Hippocampal formation (tissue), 2 donors: ENCODE measurements at regions not wholly inside any gene's neighbourhood (a gene's known extent, or its start where the extent isn't known, plus 50 kb on each side); places are given as distances from the start of the nearest gene placed in this dataset.
"Not testable (repeated sequence)": the region's sequence is repeated elsewhere in the genome, so short reads cannot be mapped to it uniquely, and the experiment has no call there.

Experiments used
- DNase-seq, 2 donors: peaks; one replicate each; lab custom pipeline; 2025; lab: John Stamatoyannopoulos, UW

DNA sequence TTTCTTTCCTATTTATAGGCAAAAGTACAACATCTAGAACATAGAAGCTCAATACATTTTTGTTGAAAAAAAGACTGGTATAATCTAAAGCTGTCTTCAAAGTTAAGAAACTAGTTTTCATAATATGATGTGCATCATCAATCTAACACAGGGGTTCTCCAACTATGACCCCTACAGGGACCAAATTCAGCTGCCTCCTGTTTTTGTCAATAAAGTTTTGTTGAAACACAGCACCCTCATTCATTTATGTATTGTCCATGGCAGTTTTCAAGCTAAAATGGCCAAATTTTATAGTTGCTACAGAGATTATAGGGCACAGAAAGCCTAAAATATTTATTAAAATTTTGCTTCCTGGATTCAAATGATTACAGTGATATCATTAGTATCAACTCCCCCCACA lies 452.9 kb downstream of the CCER1 start:
- DNase-seq = no peak

GRCh38 chr12:90501412-90501811 lies 453.6 kb downstream of the CCER1 start:
- no peak for DNase-seq

DNA sequence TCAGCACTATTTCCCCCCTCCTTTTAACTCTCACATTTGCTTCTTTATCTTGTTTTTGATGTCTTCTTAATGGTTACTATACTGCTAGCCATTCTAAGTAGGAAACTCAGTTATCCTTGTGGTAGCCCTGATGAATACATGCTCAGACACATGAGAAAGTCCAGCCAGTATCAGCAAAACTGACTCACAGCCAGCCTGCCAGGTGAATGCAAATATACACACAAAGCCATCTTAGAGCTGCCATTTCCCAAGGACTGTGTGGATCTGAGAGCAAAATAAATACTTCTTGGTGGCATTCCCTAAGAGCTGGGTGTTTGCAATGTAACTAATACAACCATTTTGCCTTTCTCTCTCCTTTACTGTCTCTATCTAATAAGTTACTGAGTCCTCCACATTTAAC lies 455.2 kb downstream of the CCER1 start:
- no peak for DNase-seq

DNA sequence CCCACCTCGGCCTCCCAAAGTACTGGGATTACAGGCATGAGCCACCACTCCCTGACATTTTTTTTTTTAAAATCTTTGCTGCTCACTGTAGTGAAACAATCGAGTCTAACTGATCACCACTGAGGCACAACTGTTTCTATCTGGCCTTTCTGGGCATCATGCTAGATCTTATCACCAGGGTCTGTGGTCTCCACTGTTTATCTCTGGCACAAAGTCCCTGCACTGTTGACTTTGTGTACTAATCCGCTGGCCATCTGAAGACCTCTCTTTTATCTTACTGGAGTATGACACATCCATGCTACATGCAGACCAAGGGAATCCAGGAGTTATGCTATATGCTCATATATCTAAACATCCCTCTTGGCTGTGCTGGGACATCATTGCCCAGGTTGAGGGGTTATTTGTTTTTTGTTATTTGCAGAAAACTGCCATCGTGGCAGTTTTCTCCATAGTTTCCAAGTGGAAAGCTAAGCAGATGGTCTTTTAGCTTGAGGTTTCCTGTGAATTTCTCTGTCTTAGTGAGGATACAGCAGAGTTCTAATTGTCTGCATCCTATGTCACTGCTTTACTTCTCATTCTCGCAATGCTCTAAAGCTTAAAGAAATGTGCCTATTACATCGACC lies 456.9 kb downstream of the CCER1 start:
- no peak for DNase-seq

GRCh38 chr12:90490355-90490754 lies 464.6 kb downstream of the CCER1 start:
- DNase-seq = no peak

GRCh38 chr12:90489141-90489540 lies 465.8 kb downstream of the CCER1 start:
- no peak for DNase-seq

GRCh38 chr12:90485560-90485959 lies 469.4 kb downstream of the CCER1 start:
- no peak for DNase-seq

DNA sequence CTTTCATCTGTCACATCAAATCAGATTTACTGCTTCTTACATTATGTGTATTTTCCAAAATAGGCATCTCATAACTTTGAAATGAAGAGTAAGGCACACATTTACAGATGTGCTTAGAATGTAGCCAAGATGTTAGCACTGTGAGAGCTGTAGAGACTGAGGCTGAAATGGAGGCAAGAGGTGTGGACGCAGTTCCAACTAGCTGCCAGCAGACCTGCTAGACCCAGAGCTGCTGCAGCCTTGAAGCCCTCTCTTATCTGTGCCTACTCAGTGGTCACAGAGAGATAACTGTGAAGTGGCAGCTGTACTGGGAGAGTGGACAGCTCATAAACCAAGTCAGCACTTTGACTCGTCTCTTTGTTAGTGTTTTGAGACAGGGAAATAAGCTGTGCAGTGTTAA lies 470.9 kb downstream of the CCER1 start:
- DNase-seq = no peak

DNA sequence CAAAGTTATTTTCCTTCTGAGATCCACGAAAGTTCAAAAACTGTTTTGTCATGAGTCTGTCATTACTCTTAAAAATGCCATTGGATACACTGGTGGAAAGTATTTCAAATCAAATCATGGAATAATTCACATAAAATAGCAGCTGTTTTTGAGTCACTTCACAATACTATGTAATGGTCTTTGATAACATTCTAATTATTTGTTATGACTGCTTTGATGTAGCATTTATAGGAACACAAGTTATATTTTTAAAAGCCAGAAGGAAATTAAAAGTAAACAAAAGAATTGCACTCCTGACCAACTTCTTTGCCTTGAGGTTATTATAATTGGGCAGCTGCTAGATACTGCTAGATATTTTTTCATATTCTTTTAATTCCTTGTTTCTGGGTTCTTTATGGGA lies 473.2 kb downstream of the CCER1 start:
- DNase-seq = no peak

GRCh38 chr12:90479237-90479636 lies 475.7 kb downstream of the CCER1 start:
- DNase-seq = no peak

GRCh38 chr12:90473831-90474230 lies 481.1 kb downstream of the CCER1 start:
- peak in 1 of 2 donors; percentile 30 for DNase-seq

- no peak for DNase-seq
Measured at GRCh38 chr12:90460681-90461080, 494.3 kb downstream of the CCER1 start.

DNA sequence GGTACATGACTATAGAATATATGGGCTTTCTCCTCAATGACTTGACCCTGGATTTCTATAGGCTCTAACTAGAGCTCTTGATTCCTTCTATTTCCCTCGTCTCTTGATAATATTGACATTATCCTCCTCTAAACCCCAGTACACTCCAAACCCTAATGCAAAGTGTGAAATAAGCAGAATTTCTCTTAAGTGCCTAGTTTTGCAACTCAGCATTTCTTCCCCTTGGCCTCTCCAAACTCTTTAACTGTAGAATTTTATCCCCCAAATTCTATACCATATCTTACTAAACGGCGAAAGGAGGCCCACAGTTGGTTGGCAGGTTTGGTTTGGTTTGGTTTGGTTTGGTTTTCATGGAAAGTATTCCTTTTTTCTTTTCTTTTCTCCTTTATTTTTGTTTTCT lies 498.7 kb downstream of the CCER1 start:
- no peak for DNase-seq

GRCh38 chr12:90455756-90456155 lies 499.2 kb downstream of the CCER1 start:
- no peak for DNase-seq

- DNase-seq = no peak
Measured at GRCh38 chr12:90449611-90450010, 505.4 kb downstream of the CCER1 start.

GRCh38 chr12:90443466-90443865 lies 511.5 kb downstream of the CCER1 start:
- not testable (repeated sequence) for DNase-seq

GRCh38 chr12:90441431-90441830 lies 513.5 kb downstream of the CCER1 start:
- DNase-seq = no peak

- no peak for DNase-seq
Measured at GRCh38 chr12:90428881-90429280, 526.1 kb downstream of the CCER1 start.

GRCh38 chr12:90428465-90428864 lies 526.5 kb downstream of the CCER1 start:
- no peak for DNase-seq

DNA sequence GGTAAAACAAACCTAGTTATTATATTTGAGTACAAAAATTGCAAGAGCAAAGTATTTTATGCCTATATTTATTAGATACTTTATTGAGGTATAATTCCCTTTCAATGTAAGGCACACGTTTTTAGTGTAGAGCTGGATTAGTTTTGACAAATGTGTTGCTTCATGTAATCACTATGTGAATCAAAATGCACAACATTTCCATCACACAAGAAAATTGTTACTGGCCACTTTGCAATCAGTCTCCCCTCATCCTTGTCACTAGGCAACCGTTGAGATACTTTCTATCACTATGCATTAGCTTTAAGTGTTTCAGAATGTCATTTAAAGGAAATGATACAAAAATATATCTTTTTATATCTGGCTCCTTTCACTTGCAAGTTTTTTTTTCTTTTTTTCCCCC lies 531.0 kb downstream of the CCER1 start:
- DNase-seq = no peak

DNA sequence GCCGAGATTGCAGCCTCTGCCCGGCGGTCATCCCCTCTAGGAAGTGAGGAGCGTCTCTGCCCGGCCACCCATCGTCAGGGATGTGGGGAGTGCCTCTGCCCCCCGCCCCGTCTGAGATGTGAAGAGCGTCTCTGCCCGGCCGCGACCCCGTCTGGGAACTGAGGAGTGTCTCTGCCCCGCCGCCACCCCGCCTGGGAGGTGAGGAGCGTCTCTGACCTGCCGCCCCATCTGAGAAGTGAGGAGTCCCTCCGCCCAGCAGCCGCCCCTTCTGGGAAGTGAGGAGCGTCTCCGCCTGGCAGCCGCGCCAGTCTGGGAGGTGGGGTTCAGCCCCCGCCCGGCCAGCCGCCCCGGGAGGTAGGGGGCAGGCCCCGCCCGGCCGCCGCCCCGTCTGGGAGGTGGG lies 544.0 kb downstream of the CCER1 start:
- DNase-seq = no peak

- DNase-seq = no peak
Measured at GRCh38 chr12:90407841-90408240, 547.1 kb downstream of the CCER1 start.

GRCh38 chr12:90404071-90404470 lies 550.9 kb downstream of the CCER1 start:
- no peak for DNase-seq

- DNase-seq = no peak
Measured at GRCh38 chr12:90401185-90401584, 553.8 kb downstream of the CCER1 start.

DNA sequence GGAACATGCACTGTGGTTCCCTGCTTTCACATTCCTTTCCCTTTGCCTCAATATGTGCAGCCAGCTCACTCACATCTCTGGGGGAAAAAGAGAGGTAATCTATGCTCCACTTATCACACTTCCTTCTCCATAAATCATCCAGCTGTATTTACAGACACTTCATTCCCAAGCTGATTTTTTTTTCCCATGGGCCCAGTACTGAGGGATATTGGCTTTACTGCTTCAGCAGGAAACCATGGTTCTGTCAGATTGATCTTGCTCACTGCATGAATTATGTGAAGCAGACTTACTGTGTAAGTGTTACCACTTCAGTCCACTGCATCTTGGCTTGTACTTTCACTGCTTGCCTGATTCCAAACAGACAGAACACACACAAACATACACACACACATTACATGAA lies 555.6 kb downstream of the CCER1 start:
- DNase-seq = no peak
